IMR-90 (cell line): ENCODE measurements at regions not wholly inside any gene's neighbourhood (a gene's known extent, or its start where the extent isn't known, plus 50 kb on each side); places are given as distances from the start of the nearest gene placed in this dataset.

ENCODE experiments used
- ATAC-seq: fragments of 200-7000 bp; cut with Tn5 transposase; 2 replicates; pipeline ENCODE4 v1.9.1; 2020; ENCODE audit warnings: low read depth, mild to moderate bottlenecking, moderate library complexity
- BruUV-seq: library from RNA; stranded (reverse); fragments of 400-500 nt; replicated peaks from 2 replicates; lab custom pipeline; 2021; lab: Mats Ljungman, UMichigan
- CTCF ChIA-PET: fragments of 300-600 bp; formaldehyde crosslinking; extraction: SDS; loops from one replicate; lab custom pipeline; 2021; ENCODE audit warnings: antibody characterized with exemption; lab: Yijun Ruan, JAX
- POLR2A ChIA-PET: fragments of 300-600 bp; sonication (Branson Sonifier 250); formaldehyde crosslinking; loops from one replicate; lab custom pipeline; 2022; ENCODE audit warnings: antibody characterized with exemption; ENCODE audit not compliant: unreplicated experiment; lab: Charles Lee
- DNase-seq: peaks from one replicate; pipeline ENCODE4 v3.0.0; 2013
- H2AFZ ChIP-seq: replicated peaks from 2 replicates; pipeline ENCODE3; 2013; ENCODE audit warnings: low read length, mild to moderate bottlenecking; ENCODE audit not compliant: poor library complexity
- H2AK5ac ChIP-seq: 2 replicates; pipeline ENCODE4 v1.6.1; 2013; ENCODE audit warnings: low read depth, low read length, inconsistent platforms
- H2AK9ac ChIP-seq: replicated peaks from 2 replicates; pipeline ENCODE3; 2013; ENCODE audit warnings: mild to moderate bottlenecking, low read depth, low read length, moderate library complexity; ENCODE audit not compliant: poor library complexity
- H2BK120ac ChIP-seq: 2 replicates; pipeline ENCODE4 v1.6.1; 2013; ENCODE audit warnings: low read depth, low read length, inconsistent platforms
- H2BK15ac ChIP-seq: 3 replicates; pipeline ENCODE4 v1.6.1; 2013; ENCODE audit warnings: low read depth, low read length, inconsistent platforms
- H2BK20ac ChIP-seq: 2 replicates; pipeline ENCODE4 v1.6.1; 2013; ENCODE audit warnings: low read depth, mild to moderate bottlenecking, inconsistent platforms, low read length, moderate library complexity
- H2BK5ac ChIP-seq: 2 replicates; pipeline ENCODE4 v1.6.1; 2013; ENCODE audit warnings: mild to moderate bottlenecking, low read depth, low read length, inconsistent platforms; ENCODE audit not compliant: poor library complexity, severe bottlenecking
- H3K14ac ChIP-seq: replicated peaks from 2 replicates; pipeline ENCODE4 v1.6.1; 2013; ENCODE audit warnings: low read depth, low read length, inconsistent platforms
- H3K18ac ChIP-seq: 2 replicates; pipeline ENCODE4 v1.6.1; 2013; ENCODE audit warnings: low read depth, low read length, control low read depth
- H3K23ac ChIP-seq: 2 replicates; pipeline ENCODE4 v1.6.1; 2013; ENCODE audit warnings: low read depth, low read length, inconsistent platforms
- H3K27ac ChIP-seq: 2 replicates; pipeline ENCODE4 v1.5.1; 2013; ENCODE audit warnings: mild to moderate bottlenecking, control low read depth, low read length; ENCODE audit not compliant: insufficient read depth
- H3K27me3 ChIP-seq: 2 replicates; pipeline ENCODE4 v1.6.1; 2013; ENCODE audit warnings: low read length; ENCODE audit not compliant: control insufficient read depth, insufficient read depth
- H3K36me3 ChIP-seq: 2 replicates; pipeline ENCODE4 v1.6.1; 2013; ENCODE audit warnings: low read length, mixed read lengths; ENCODE audit not compliant: control insufficient read depth, insufficient read depth
- H3K4ac ChIP-seq: 2 replicates; pipeline ENCODE4 v1.6.1; 2013; ENCODE audit warnings: low read depth, low read length, inconsistent platforms
- H3K4me1 ChIP-seq: 2 replicates; pipeline ENCODE4 v1.6.1; 2013; ENCODE audit warnings: low read length, mixed read lengths; ENCODE audit not compliant: control insufficient read depth, insufficient read depth
- H3K4me2 ChIP-seq: 2 replicates; pipeline ENCODE4 v1.6.1; 2013; ENCODE audit warnings: low read depth, mild to moderate bottlenecking, control low read depth, low read length, moderate library complexity
- H3K4me3 ChIP-seq: 2 replicates; pipeline ENCODE4 v1.5.1; 2013; ENCODE audit warnings: low read depth, mild to moderate bottlenecking, control low read depth, low read length, moderate library complexity; ENCODE audit not compliant: insufficient read depth
- H3K56ac ChIP-seq: 2 replicates; pipeline ENCODE4 v1.6.1; 2013; ENCODE audit warnings: low read length, inconsistent platforms; ENCODE audit not compliant: insufficient read depth; ENCODE audit errors: extremely low read depth
- H3K79me1 ChIP-seq, 2 experiments: 2 replicates each; pipeline ENCODE4 v1.6.1; 2013; ENCODE audit warnings: low read length in 2 of 2, inconsistent platforms in 1 of 2, low read depth in 1 of 2
- H3K9ac ChIP-seq: 2 replicates; pipeline ENCODE4 v1.6.1; 2013; ENCODE audit warnings: low read depth, low read length, control low read depth
- H3K9me1 ChIP-seq: 2 replicates; pipeline ENCODE4 v1.6.1; 2013; ENCODE audit warnings: low read length, inconsistent platforms; ENCODE audit not compliant: insufficient read depth
- H3K9me3 ChIP-seq: 2 replicates; pipeline ENCODE4 v1.6.1; 2013; ENCODE audit warnings: low read length; ENCODE audit not compliant: control insufficient read depth, insufficient read depth
- H4K20me1 ChIP-seq: 2 replicates; pipeline ENCODE4 v1.6.1; 2013; ENCODE audit warnings: low read length, inconsistent platforms; ENCODE audit not compliant: insufficient read depth
- H4K5ac ChIP-seq: 2 replicates; pipeline ENCODE4 v1.6.1; 2013; ENCODE audit warnings: mild to moderate bottlenecking, low read depth, low read length, control low read depth
- H4K8ac ChIP-seq, 2 experiments: 2 replicates each; pipeline ENCODE4 v1.6.1; 2013; ENCODE audit warnings: low read depth in 2 of 2, low read length in 2 of 2, control low read depth in 1 of 2, inconsistent platforms in 1 of 2
- H4K91ac ChIP-seq: 2 replicates; pipeline ENCODE4 v1.6.1; 2013; ENCODE audit warnings: low read depth, low read length, inconsistent platforms; ENCODE audit not compliant: insufficient read depth
- BHLHE40 ChIP-seq: fragments of 150-350 bp; IDR thresholded peaks from 2 replicates; pipeline ENCODE4 v1.6.1; 2016; ENCODE audit warnings: mild to moderate bottlenecking, low read depth, low read length
- CEBPB ChIP-seq: IDR thresholded peaks from 2 replicates; pipeline ENCODE4 v1.6.1; 2012; ENCODE audit warnings: low read depth, low read length, improper control_type of control experiment
- CHD1 ChIP-seq: IDR thresholded peaks from 2 replicates; pipeline ENCODE4 v1.6.1; 2012; ENCODE audit warnings: low read depth, low read length, improper control_type of control experiment
- CTCF ChIP-seq: conservative IDR thresholded peaks from 2 replicates; pipeline ENCODE4 v1.5.1; 2012; ENCODE audit warnings: mild to moderate bottlenecking, low read depth, low read length, improper control_type of control experiment
- ELK1 ChIP-seq: fragments of 150-350 bp; IDR thresholded peaks from 2 replicates; pipeline ENCODE4 v1.6.1; 2016; ENCODE audit warnings: low read depth, mild to moderate bottlenecking, low read length, moderate library complexity, borderline replicate concordance
- FOS ChIP-seq: fragments of 150-350 bp; IDR thresholded peaks from 2 replicates; pipeline ENCODE4 v1.6.1; 2016; ENCODE audit warnings: low read depth, low read length
- MAFK ChIP-seq: IDR thresholded peaks from 2 replicates; pipeline ENCODE4 v1.6.1; 2012; ENCODE audit warnings: low read depth, low read length, improper control_type of control experiment
- MAZ ChIP-seq: IDR thresholded peaks from 2 replicates; pipeline ENCODE4 v1.6.1; 2012; ENCODE audit warnings: low read depth, mild to moderate bottlenecking, low read length, improper control_type of control experiment, moderate library complexity, borderline replicate concordance
- MXI1 ChIP-seq: IDR thresholded peaks from 2 replicates; pipeline ENCODE4 v1.6.1; 2012; ENCODE audit warnings: low read depth, mild to moderate bottlenecking, low read length, moderate library complexity, borderline replicate concordance
- NFE2L2 ChIP-seq: fragments of 150-350 bp; IDR thresholded peaks from 2 replicates; pipeline ENCODE4 v1.6.1; 2016; ENCODE audit warnings: low read depth, mild to moderate bottlenecking, low read length
- POLR2A ChIP-seq: IDR thresholded peaks from 2 replicates; pipeline ENCODE4 v1.6.1; 2012; ENCODE audit warnings: mild to moderate bottlenecking, low read depth, low read length
- RCOR1 ChIP-seq: IDR thresholded peaks from 2 replicates; pipeline ENCODE4 v1.6.1; 2012; ENCODE audit warnings: mild to moderate bottlenecking, low read length, improper control_type of control experiment; ENCODE audit not compliant: insufficient replicate concordance
- RFX5 ChIP-seq: IDR thresholded peaks from 2 replicates; pipeline ENCODE4 v1.8.0; 2012; ENCODE audit warnings: low read depth, mild to moderate bottlenecking, low read length, moderate library complexity
- SMC3 ChIP-seq: fragments of 150-350 bp; IDR thresholded peaks from 2 replicates; pipeline ENCODE4 v1.6.1; 2016; ENCODE audit warnings: low read depth, mild to moderate bottlenecking, antibody characterized with exemption, low read length, moderate library complexity
- WGBS, 2 experiments: methylation state at CpG; one replicate each; pipeline versions ENCODE4 v1.1.5 to v1.1.7; 2013; ENCODE audit warnings: missing lambda C conversion rate in 2 of 2; ENCODE audit not compliant: insufficient read length in 1 of 2; ENCODE audit errors: extremely low coverage in 2 of 2; 5-methylcytosine and 5-hydroxymethylcytosine counted together
- dilution Hi-C: fragments of 300-500 bp; cut with HindIII; formaldehyde crosslinking; loops from one replicate; pipeline ENCODE4 v1.14.3; 2018; ENCODE audit warnings: low sequenced_read_pairs; ENCODE audit not compliant: unreplicated experiment
- in situ Hi-C: fragments of 300-500 bp; cut with MboI; formaldehyde crosslinking; loops from 3 replicates; pipeline ENCODE4 v1.14.3; 2019; ENCODE audit warnings: low sequenced_read_pairs, inconsistent platforms, mixed read lengths
- intact Hi-C: fragments of 100-400 bp; cut with micrococcal nuclease; formaldehyde crosslinking; loops from 2 replicates; pipeline ENCODE4 v1.10.0; 2022
- TF ChIP-seq, protein P1 (sequence below): fragments of 150-350 bp; IDR thresholded peaks from 2 replicates; pipeline ENCODE4 v1.6.1; 2017; ENCODE audit warnings: mild to moderate bottlenecking, antibody characterized with exemption, low read length, low read depth

DNA sequence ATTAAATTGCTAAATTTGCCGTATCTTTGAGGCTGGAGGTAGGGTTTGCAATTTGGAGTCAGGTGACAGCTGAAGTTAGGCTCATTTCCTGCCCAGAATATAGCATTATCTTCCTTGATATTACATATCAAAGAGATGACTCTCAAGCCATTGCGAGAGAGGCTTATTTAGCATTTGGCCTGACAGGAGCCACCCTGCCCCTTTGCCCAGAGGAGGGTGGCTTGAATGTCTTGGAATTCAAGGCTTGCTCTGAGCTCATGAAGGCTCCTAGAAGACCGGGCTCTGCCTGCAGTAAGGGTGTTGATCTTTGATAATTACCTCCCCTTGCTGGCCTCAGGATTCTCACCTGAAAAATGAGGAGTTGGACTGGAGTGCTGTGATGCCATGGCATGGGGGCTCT is 251.4 kb upstream of the C2CD4B start:
- Histone ChIP-seq H4K8ac (no peak overlapping the region), H3K9me3 (no peaks in the 10 kb centered on the region), H2BK15ac (no peak overlapping the region), H2AK5ac (no peak overlapping the region), H3K23ac (no peak overlapping the region), H4K20me1 (0 out of 2 replicates have a peak, but pooled peaks cover 11% of the 10 kb centered on the region), H3K4ac (no peak overlapping the region), H3K4me1 (peaks cover 11% of the 10 kb centered on the region), H4K91ac (no peak overlapping the region), H4K5ac (no peak overlapping the region), H2AFZ (no peak overlapping the region), H3K36me3 (no peaks in the 10 kb centered on the region), H2BK20ac (no peak overlapping the region), H2AK9ac (no peak overlapping the region), H3K9me1 (peaks cover 10% of the 10 kb centered on the region), H3K79me1 (peaks cover 28 to 37% of the 10 kb centered on the region in 2 experiments), H3K4me2 (no peak overlapping the region), H2BK5ac (no peak overlapping the region), H3K14ac (no peak overlapping the region), H2BK120ac (no peak overlapping the region), H3K56ac (no peak overlapping the region), H3K27ac (no peak overlapping the region), H3K18ac (no peak overlapping the region), H3K4me3 (no peak overlapping the region), H3K27me3 (no peaks in the 10 kb centered on the region), H3K9ac (no peak overlapping the region)
- intact Hi-C loops (no loop called here), dilution Hi-C loops (no loop called here), in situ Hi-C loops (no loop called here)
- TF ChIP-seq RCOR1 = no peak
- TF ChIP-seq MAZ = no peak
- no peak for TF ChIP-seq CTCF
- no peak for TF ChIP-seq ELK1
- TF ChIP-seq CEBPB = no peak
- TF ChIP-seq MXI1 = no peak
- TF ChIP-seq MAFK = no peak
- TF ChIP-seq, protein P1, sequence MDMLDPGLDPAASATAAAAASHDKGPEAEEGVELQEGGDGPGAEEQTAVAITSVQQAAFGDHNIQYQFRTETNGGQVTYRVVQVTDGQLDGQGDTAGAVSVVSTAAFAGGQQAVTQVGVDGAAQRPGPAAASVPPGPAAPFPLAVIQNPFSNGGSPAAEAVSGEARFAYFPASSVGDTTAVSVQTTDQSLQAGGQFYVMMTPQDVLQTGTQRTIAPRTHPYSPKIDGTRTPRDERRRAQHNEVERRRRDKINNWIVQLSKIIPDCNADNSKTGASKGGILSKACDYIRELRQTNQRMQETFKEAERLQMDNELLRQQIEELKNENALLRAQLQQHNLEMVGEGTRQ = no peak
- TF ChIP-seq BHLHE40 = no peak
- no peak for TF ChIP-seq SMC3
- no peak for TF ChIP-seq FOS
- no peak for TF ChIP-seq RFX5
- no peak for TF ChIP-seq POLR2A
- TF ChIP-seq CHD1 = no peak
- TF ChIP-seq NFE2L2 = no peak
- no peak for ATAC-seq
- CTCF ChIA-PET = interaction anchor here (0.8 kb wide), 1 partner anchor 11 kb away, joined by 4 read pairs; no protein-coding TSS in a partner anchor
- DNase-seq = no peak
- POLR2A ChIA-PET = no interaction called here
- WGBS, 2 experiments = no CpG with 5 or more reads among the region's 3 CpGs
- no TSS peak for BruUV-seq
